ENCODE measurements at regions not wholly inside any gene's neighbourhood (a gene's known extent, or its start where the extent isn't known, plus 50 kb on each side); places are given as distances from the start of the nearest gene placed in this dataset.

DNA sequence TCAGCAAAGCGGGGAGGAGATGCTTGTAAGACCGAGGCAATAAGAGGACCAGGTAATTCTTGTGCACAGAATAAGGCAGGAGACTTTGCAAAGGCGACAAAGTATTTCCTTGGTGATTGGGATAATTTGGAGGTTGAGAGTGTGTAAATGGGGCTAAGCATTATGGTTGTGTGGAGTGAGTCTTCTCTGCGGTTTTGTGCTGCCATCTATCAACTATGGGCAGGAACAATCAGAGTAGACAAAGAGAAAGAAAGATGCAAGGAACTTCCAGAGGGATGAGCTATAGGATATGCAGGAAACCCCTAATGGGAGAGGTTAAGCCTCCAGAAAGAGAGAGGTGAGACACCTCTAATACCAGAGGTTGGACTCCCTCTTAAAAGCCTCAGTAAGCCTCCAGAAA is 339.8 kb downstream of the PAPSS1 start:
- TF ChIP-seq, protein P1, sequence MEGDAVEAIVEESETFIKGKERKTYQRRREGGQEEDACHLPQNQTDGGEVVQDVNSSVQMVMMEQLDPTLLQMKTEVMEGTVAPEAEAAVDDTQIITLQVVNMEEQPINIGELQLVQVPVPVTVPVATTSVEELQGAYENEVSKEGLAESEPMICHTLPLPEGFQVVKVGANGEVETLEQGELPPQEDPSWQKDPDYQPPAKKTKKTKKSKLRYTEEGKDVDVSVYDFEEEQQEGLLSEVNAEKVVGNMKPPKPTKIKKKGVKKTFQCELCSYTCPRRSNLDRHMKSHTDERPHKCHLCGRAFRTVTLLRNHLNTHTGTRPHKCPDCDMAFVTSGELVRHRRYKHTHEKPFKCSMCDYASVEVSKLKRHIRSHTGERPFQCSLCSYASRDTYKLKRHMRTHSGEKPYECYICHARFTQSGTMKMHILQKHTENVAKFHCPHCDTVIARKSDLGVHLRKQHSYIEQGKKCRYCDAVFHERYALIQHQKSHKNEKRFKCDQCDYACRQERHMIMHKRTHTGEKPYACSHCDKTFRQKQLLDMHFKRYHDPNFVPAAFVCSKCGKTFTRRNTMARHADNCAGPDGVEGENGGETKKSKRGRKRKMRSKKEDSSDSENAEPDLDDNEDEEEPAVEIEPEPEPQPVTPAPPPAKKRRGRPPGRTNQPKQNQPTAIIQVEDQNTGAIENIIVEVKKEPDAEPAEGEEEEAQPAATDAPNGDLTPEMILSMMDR (conservative IDR thresholded peaks at IDR 0.05; ENCODE audit: low read depth, low read length) = peak; percentile 39
- TF ChIP-seq EZH2 (IDR thresholded peaks at IDR 0.05; ENCODE audit: borderline replicate concordance, low read depth, low read length, poor library complexity, severe bottlenecking) = no peak

Data from A673 (cell line).